ENCODE measurements at regions not wholly inside any gene's neighbourhood (a gene's known extent, or its start where the extent isn't known, plus 50 kb on each side); places are given as distances from the start of the nearest gene placed in this dataset.

DNA sequence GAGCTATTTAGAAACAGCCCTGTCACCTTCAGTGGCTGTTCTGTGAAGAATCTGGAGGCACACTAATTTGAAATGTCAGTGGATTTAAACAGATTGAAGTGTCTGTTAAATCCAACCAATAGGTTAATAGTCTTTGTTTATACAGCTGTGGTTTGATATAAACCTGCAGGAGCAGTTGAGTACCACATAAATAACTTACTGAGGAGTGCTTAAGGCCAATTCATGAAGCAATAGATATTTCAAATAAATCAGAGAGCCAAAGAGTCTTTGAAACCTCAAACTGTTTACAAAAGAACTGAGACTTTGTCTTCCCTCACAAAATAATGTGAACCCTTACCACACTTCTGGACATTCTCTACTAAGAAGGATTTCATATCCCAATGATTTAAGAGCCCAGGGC lies 111.9 kb downstream of the FEM1C start:
- in situ Hi-C loops (cut with MboI; ENCODE audit: low pct_ligation_motif_present in 1 of 4, low pct_unique_long_range_greater_than_20kb in 1 of 4, low sequenced_read_pairs in 3 of 4): no loop called here
- DNase-seq: no peak
- intact Hi-C loops (cut with DNase I; ENCODE audit: low total_unique reads): no loop called here
- TF ChIP-seq POLR2AphosphoS5 (IDR thresholded peaks at IDR 0.05) (peak in 2 of 3 donors; percentile 32 to 53), POLR2A (IDR thresholded peaks at IDR 0.05) (no peak)
- peaks cover 0 to 11% (median 5%) of the 10 kb centered on the region in 4 donors for H3K4me1 ChIP-seq
- H3K27ac ChIP-seq: no peak overlapping the region
- H3K36me3 ChIP-seq: no peaks in the 10 kb centered on the region
- H3K9me3 ChIP-seq: no peaks in the 10 kb centered on the region
- H3K27me3 ChIP-seq: no peaks in the 10 kb centered on the region
- H3K4me3 ChIP-seq: no peak overlapping the region

DNA sequence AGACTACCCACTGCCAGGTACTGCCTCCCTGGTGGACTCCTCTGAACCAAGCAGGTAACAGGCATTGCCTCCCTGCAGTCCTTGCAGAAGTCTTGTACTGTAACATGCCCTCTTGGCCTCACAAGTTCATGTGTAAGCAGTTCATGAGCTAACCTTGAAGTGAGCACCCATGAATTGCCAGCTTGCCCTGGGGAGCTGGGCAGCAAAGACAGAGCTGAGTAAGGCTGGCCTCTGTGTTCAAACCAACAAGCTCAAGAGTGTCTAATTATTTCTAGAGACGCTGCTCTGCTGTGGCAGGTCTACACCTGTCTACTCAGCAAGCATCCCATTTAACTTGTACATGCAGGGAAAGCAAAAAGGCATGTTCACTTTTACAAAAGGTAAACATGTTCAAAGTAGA lies 113.5 kb downstream of the FEM1C start:
- Histone ChIP-seq H3K4me3 (no peak overlapping the region), H3K9me3 (no peaks in the 10 kb centered on the region), H3K27me3 (no peaks in the 10 kb centered on the region), H3K27ac (no peak overlapping the region), H3K4me1 (peaks cover 0 to 11% (median 6%) of the 10 kb centered on the region in 4 donors), H3K36me3 (no peaks in the 10 kb centered on the region)
- TF ChIP-seq POLR2AphosphoS5 (IDR thresholded peaks at IDR 0.05) (no peak), EP300 (IDR thresholded peaks at IDR 0.05; ENCODE audit: low read depth) (no peak), POLR2A (IDR thresholded peaks at IDR 0.05) (no peak)
- TF ChIP-seq, protein P1, sequence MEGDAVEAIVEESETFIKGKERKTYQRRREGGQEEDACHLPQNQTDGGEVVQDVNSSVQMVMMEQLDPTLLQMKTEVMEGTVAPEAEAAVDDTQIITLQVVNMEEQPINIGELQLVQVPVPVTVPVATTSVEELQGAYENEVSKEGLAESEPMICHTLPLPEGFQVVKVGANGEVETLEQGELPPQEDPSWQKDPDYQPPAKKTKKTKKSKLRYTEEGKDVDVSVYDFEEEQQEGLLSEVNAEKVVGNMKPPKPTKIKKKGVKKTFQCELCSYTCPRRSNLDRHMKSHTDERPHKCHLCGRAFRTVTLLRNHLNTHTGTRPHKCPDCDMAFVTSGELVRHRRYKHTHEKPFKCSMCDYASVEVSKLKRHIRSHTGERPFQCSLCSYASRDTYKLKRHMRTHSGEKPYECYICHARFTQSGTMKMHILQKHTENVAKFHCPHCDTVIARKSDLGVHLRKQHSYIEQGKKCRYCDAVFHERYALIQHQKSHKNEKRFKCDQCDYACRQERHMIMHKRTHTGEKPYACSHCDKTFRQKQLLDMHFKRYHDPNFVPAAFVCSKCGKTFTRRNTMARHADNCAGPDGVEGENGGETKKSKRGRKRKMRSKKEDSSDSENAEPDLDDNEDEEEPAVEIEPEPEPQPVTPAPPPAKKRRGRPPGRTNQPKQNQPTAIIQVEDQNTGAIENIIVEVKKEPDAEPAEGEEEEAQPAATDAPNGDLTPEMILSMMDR (IDR thresholded peaks at IDR 0.05): no peak
- in situ Hi-C loops (cut with MboI; ENCODE audit: low pct_ligation_motif_present in 1 of 4, low pct_unique_long_range_greater_than_20kb in 1 of 4, low sequenced_read_pairs in 3 of 4) (no loop called here), intact Hi-C loops (cut with DNase I; ENCODE audit: low total_unique reads) (no loop called here)
- DNase-seq: no peak
- 65 to 75% methylated on average over 1 of the region's 1 CpG for WGBS, 2 donors (ENCODE audit: low coverage in 1 of 2)

DNA sequence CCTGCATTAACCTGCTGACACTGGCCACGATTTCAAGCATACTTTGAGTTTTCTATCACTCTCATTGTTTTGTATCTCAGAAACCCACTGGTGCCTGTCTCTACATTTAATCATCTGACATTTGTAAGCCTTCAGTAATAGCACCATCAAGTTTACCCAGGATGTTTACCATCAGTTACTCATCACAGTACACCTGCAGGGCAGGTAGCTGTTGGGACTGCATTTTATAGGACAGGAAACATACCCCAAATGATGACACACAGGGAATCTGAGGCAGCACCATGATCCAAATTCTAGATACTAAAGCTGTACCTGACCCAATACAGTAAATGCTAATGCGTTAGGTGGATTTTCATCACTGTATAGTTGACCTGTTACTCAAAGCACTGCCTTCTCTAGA lies 114.2 kb downstream of the FEM1C start:
- intact Hi-C loops (cut with DNase I; ENCODE audit: low total_unique reads) (no loop called here), in situ Hi-C loops (cut with MboI; ENCODE audit: low pct_ligation_motif_present in 1 of 4, low pct_unique_long_range_greater_than_20kb in 1 of 4, low sequenced_read_pairs in 3 of 4) (no loop called here)
- 89 to 100% methylated on average over 2 of the region's 2 CpGs for WGBS, 2 donors (ENCODE audit: low coverage in 1 of 2)
- H3K36me3 ChIP-seq: no peaks in the 10 kb centered on the region
- DNase-seq: no peak
- H3K27ac ChIP-seq: no peak overlapping the region
- H3K4me1 ChIP-seq: peaks cover 0 to 12% (median 10%) of the 10 kb centered on the region in 4 donors
- H3K9me3 ChIP-seq: no peaks in the 10 kb centered on the region
- H3K4me3 ChIP-seq: no peak overlapping the region
- H3K27me3 ChIP-seq: no peaks in the 10 kb centered on the region
- TF ChIP-seq POLR2AphosphoS5 (IDR thresholded peaks at IDR 0.05) (no peak), POLR2A (IDR thresholded peaks at IDR 0.05) (no peak), EP300 (IDR thresholded peaks at IDR 0.05; ENCODE audit: low read depth) (no peak)
- TF ChIP-seq, protein P1 (IDR thresholded peaks at IDR 0.05): no peak

DNA sequence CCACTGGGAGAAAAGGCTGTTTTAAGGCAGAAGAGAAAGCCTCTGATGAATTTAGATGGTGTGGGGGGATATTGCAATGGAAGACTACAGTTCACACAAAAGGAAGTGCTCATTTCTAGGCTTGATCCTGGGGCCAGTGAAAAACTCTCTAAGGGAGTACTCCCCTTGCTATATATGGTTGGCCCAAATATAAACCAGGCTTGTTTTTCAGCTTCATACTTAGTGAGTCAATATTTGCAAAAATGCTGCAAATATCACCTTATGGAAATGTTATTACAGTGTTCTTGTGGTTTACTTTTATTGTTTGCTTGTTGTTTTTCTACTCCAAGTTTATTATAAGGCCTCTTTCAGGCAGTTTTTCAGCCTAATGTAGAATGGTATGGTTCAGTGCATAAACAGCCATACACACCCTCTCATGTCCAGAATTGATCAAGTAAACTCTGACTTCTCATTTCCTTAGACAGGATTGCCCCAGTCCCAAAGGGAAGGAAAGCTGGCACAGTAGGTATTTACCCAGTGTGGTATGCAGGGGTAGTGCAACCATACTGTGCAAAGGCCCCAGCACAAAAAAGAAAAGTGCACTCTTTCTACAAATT lies 115.1 kb downstream of the FEM1C start:
- in situ Hi-C loops (cut with MboI; ENCODE audit: low pct_ligation_motif_present in 1 of 4, low pct_unique_long_range_greater_than_20kb in 1 of 4, low sequenced_read_pairs in 3 of 4) (no loop called here), intact Hi-C loops (cut with DNase I; ENCODE audit: low total_unique reads) (no loop called here)
- H3K27ac ChIP-seq: peak overlapping the region in 1 of 4 donors; percentile 20

More for the DNA sequence above, 115.1 kb downstream of the FEM1C start:
- no peaks in the 10 kb centered on the region for H3K27me3 ChIP-seq
- H3K9me3 ChIP-seq: no peaks in the 10 kb centered on the region
- no peaks in the 10 kb centered on the region for H3K36me3 ChIP-seq
- H3K4me3 ChIP-seq: no peak overlapping the region
- TF ChIP-seq, protein P1 (IDR thresholded peaks at IDR 0.05): no peak
- TF ChIP-seq POLR2A (IDR thresholded peaks at IDR 0.05) (no peak), POLR2AphosphoS5 (IDR thresholded peaks at IDR 0.05) (no peak), EP300 (IDR thresholded peaks at IDR 0.05; ENCODE audit: low read depth) (no peak)
- H3K4me1 ChIP-seq: peaks cover 0 to 17% (median 13%) of the 10 kb centered on the region in 4 donors
- no peak for DNase-seq

Data from transverse colon (tissue), 4 donors.